ENCODE measurements at regions not wholly inside any gene's neighbourhood (a gene's known extent, or its start where the extent isn't known, plus 50 kb on each side); places are given as distances from the start of the nearest gene placed in this dataset.

GRCh38 chr20:4524792-4525191 is 161.5 kb upstream of the PRNP start:
- TF ChIP-seq NKRF (conservative IDR thresholded peaks at IDR 0.05) (no peak), CEBPB (IDR thresholded peaks at IDR 0.05; ENCODE audit: borderline replicate concordance in 1 of 2, low read depth in 2 of 2, low read length in 2 of 2) (no peak), RAD21 (IDR thresholded peaks at IDR 0.05; ENCODE audit: insufficient read depth, low read depth, low read length) (no peak), RCOR1 (conservative IDR thresholded peaks at IDR 0.05; ENCODE audit: low read depth, low read length) (no peak), HDAC6 (IDR thresholded peaks at IDR 0.05; ENCODE audit: unreplicated experiment) (no peak), E2F8 (IDR thresholded peaks at IDR 0.05; ENCODE audit: low read depth, partially characterized antibody) (no peak), EGR1 (IDR thresholded peaks at IDR 0.05; ENCODE audit: borderline replicate concordance in 1 of 2, low read depth in 2 of 2, low read length in 2 of 2) (no peak), SUZ12 (IDR thresholded peaks at IDR 0.05; ENCODE audit: unreplicated experiment) (no peak), CTCF (IDR thresholded peaks at IDR 0.05 in 2 of 3, conservative IDR thresholded peaks at IDR 0.05 in 1 of 3; ENCODE audit: control insufficient read depth in 2 of 3, extremely low read depth in 1 of 3, insufficient read depth in 1 of 3, low read depth in 3 of 3, low read length in 3 of 3) (no peak), ZNF274 (IDR thresholded peaks at IDR 0.05; ENCODE audit: insufficient read depth, insufficient read length) (no peak)

All from GM12878 (cell line).